Stromal cell of bone marrow (primary cell): ENCODE measurements at regions not wholly inside any gene's neighbourhood (a gene's known extent, or its start where the extent isn't known, plus 50 kb on each side); places are given as distances from the start of the nearest gene placed in this dataset.

ENCODE experiments used
- DNase-seq: peaks from one replicate; pipeline ENCODE4 v3.0.0-alpha.2; 2012; ENCODE audit warnings: low read depth

- no peak for DNase-seq
Observed at GRCh38 chr4:166491635-166492034, 618.6 kb downstream of the TLL1 start.

GRCh38 chr4:166493924-166494345, 620.9 kb downstream of the TLL1 start:
- peak; percentile 9 for DNase-seq

GRCh38 chr4:166498546-166498945, 625.5 kb downstream of the TLL1 start:
- peak; percentile 14 for DNase-seq

GRCh38 chr4:166499820-166500219, 626.8 kb downstream of the TLL1 start:
- no peak for DNase-seq

GRCh38 chr4:166501941-166502382, 628.9 kb downstream of the TLL1 start:
- no peak for DNase-seq

GRCh38 chr4:166502660-166503059, 629.6 kb downstream of the TLL1 start:
- no peak for DNase-seq

GRCh38 chr4:166506051-166506450, 633.0 kb downstream of the TLL1 start:
- no peak for DNase-seq

GRCh38 chr4:166512267-166512666, 639.2 kb downstream of the TLL1 start:
- DNase-seq = no peak

GRCh38 chr4:166518315-166518714, 645.3 kb downstream of the TLL1 start:
- no peak for DNase-seq

- DNase-seq = no peak
Observed at GRCh38 chr4:166518776-166519175, 645.7 kb downstream of the TLL1 start.

- no peak for DNase-seq
Observed at GRCh38 chr4:166519774-166520173, 646.7 kb downstream of the TLL1 start.

GRCh38 chr4:166527500-166527899, 654.5 kb downstream of the TLL1 start:
- peak; percentile 20 for DNase-seq

GRCh38 chr4:166531703-166532102, 658.7 kb downstream of the TLL1 start:
- DNase-seq = no peak

- no peak for DNase-seq
Observed at GRCh38 chr4:166535865-166536264, 662.8 kb downstream of the TLL1 start.

GRCh38 chr4:166538491-166539005, 665.5 kb downstream of the TLL1 start:
- peak; percentile 1 for DNase-seq

- no peak for DNase-seq
Observed at GRCh38 chr4:166546009-166546408, 673.0 kb downstream of the TLL1 start.

GRCh38 chr4:166577639-166578038, 656.7 kb downstream of the SPOCK3 start:
- DNase-seq = no peak

- DNase-seq = no peak
Observed at GRCh38 chr4:166585491-166585890, 648.8 kb downstream of the SPOCK3 start.

GRCh38 chr4:166594326-166594946, 639.9 kb downstream of the SPOCK3 start:
- DNase-seq = peak; percentile 36

GRCh38 chr4:166600264-166600663, 634.0 kb downstream of the SPOCK3 start:
- no peak for DNase-seq

- DNase-seq = no peak
Observed at GRCh38 chr4:166602068-166602467, 632.2 kb downstream of the SPOCK3 start.

GRCh38 chr4:166622425-166622977, 611.8 kb downstream of the SPOCK3 start:
- no peak for DNase-seq

GRCh38 chr4:166625018-166625637, 609.2 kb downstream of the SPOCK3 start:
- no peak for DNase-seq
